Liver (tissue), 3 donors: ENCODE measurements at regions not wholly inside any gene's neighbourhood (a gene's known extent, or its start where the extent isn't known, plus 50 kb on each side); places are given as distances from the start of the nearest gene placed in this dataset.

Experiments used
- FOXA1 ChIP-seq: IDR thresholded peaks from 2 replicates; pipeline ENCODE4 v1.6.1; 2016; ENCODE audit warnings: antibody characterized with exemption
- SP1 ChIP-seq: IDR thresholded peaks from 2 replicates; pipeline ENCODE4 v1.6.1; 2018; ENCODE audit warnings: antibody characterized with exemption, mild to moderate bottlenecking
- TAF1 ChIP-seq: conservative IDR thresholded peaks from 2 replicates; pipeline ENCODE4 v1.6.1; 2016; ENCODE audit warnings: antibody characterized with exemption, mild to moderate bottlenecking
- TF ChIP-seq, protein P1 (sequence below): fragments of 150-350 bp; IDR thresholded peaks from 2 replicates; pipeline ENCODE4 v1.5.1; 2017; ENCODE audit warnings: improper control_type of control experiment, low read depth, low read length; ENCODE audit not compliant: missing input control
- donor health status: healthy.
- donor health status: healthy.

DNA sequence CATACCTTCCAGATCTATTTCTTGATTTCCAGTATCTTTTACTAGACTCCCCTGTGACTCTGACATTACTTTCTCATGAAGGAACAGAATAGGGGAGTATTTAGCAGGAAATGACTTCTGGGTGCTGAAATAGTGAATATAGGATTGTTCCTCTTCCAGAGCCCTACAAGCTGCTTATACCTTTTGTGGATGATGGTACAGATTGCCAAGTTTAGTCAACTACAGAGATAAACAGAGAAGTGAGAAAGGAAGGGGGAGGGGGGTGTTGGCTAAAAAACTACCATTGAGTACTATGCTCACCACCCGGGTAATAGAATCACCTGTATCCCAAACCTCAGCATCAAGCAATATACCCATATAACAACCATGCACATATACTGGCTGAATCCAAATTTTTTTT is 298.3 kb upstream of the GPR149 start:
- TF ChIP-seq FOXA1, result no peak
- TF ChIP-seq SP1, result no peak
- TF ChIP-seq, protein P1, sequence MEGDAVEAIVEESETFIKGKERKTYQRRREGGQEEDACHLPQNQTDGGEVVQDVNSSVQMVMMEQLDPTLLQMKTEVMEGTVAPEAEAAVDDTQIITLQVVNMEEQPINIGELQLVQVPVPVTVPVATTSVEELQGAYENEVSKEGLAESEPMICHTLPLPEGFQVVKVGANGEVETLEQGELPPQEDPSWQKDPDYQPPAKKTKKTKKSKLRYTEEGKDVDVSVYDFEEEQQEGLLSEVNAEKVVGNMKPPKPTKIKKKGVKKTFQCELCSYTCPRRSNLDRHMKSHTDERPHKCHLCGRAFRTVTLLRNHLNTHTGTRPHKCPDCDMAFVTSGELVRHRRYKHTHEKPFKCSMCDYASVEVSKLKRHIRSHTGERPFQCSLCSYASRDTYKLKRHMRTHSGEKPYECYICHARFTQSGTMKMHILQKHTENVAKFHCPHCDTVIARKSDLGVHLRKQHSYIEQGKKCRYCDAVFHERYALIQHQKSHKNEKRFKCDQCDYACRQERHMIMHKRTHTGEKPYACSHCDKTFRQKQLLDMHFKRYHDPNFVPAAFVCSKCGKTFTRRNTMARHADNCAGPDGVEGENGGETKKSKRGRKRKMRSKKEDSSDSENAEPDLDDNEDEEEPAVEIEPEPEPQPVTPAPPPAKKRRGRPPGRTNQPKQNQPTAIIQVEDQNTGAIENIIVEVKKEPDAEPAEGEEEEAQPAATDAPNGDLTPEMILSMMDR, result no peak
- no peak for TF ChIP-seq TAF1
